T-helper 1 cell treated with Interleukin-12 subunit alpha and Interleukin-12 subunit beta and Interleukin-4 antibody, amounts not matched to agents 30 μg/mL and 1 μg/mL, for 36 hours (primary cell): ENCODE measurements at regions not wholly inside any gene's neighbourhood (a gene's known extent, or its start where the extent isn't known, plus 50 kb on each side); places are given as distances from the start of the nearest gene placed in this dataset.

Experiments
- H3K27ac Mint-ChIP-seq: one replicate; pipeline ENCODE4 v1.8.0; 2021; ENCODE audit warnings: mild to moderate bottlenecking, mixed read lengths
- H3K27me3 Mint-ChIP-seq: one replicate; pipeline ENCODE4 v1.8.0; 2021; ENCODE audit warnings: low read depth, mixed read lengths
- H3K36me3 Mint-ChIP-seq: one replicate; pipeline ENCODE4 v1.8.0; 2021; ENCODE audit warnings: low read depth, mixed read lengths
- H3K4me1 Mint-ChIP-seq: one replicate; pipeline ENCODE4 v1.8.0; 2021; ENCODE audit warnings: low read depth, mixed read lengths
- H3K4me3 Mint-ChIP-seq: one replicate; pipeline ENCODE4 v1.8.0; 2021; ENCODE audit warnings: mild to moderate bottlenecking, moderate library complexity, mixed read lengths
- H3K9me3 Mint-ChIP-seq: one replicate; pipeline ENCODE4 v1.8.0; 2021; ENCODE audit warnings: mixed read lengths

DNA sequence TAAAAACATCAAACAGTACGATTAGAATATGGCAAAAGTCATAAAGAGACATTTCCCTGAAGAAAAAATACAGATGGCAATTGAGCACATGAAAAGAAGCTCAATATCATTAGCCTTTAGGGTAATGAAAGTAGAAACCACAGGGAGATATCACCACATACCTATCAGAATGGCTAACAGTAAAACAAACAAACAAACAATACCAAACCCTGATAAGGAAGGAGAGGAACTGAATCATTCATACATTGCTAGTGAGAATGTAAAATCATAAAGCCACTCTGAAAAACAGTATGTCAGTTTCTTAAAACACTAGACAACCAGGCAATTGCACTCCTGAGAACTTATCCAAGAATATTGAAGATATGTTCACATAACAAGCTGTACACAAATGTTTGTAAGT, 1342.5 kb upstream of the SLC10A2 start:
- Mint-ChIP-seq H3K4me3 (no peak overlapping the region), H3K9me3 (no peaks in the 10 kb centered on the region), H3K36me3 (no peaks in the 10 kb centered on the region), H3K4me1 (no peaks in the 10 kb centered on the region), H3K27me3 (no peaks in the 10 kb centered on the region), H3K27ac (no peak overlapping the region)

DNA sequence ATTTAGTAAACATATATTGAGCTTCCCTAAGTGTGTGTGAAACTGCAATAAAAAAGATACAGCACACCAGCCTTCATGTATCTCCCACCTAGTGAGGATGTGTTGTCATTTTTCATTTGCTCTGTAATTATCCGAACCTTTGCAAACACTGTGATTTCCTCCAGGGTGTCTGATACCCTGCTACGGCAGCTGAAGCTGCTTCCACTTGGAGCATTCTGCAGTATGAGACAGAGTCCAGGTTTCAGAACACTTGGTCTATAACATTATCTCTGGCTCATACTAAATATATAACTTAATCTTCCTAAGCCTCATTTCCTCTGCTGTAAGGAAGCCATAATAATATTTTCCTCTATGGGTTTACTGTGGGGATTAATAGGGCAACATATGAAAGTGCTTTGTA, 1338.1 kb upstream of the SLC10A2 start:
- Mint-ChIP-seq H3K36me3 (no peaks in the 10 kb centered on the region), H3K4me1 (no peaks in the 10 kb centered on the region), H3K27ac (no peak overlapping the region), H3K4me3 (no peak overlapping the region), H3K27me3 (no peaks in the 10 kb centered on the region), H3K9me3 (no peaks in the 10 kb centered on the region)

DNA sequence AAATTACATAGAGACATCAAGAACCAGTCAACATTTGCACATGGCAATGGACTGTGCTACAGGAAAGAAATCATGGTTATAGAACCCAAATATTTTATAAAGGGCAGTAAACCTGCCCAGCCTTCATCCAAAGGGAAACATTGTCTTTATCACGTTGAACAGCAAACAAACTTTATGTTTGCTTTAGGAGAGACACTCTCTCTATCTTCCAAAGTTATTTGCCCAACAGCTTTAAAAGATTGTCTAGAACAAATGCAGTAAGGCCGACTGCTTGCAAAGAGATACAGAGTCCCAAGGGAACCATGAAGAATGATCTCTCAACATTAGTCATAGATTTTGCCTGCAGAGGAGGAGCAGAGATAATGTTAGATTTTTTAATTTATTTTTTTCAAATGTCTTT, 1323.5 kb upstream of the SLC10A2 start:
- Mint-ChIP-seq H3K9me3 (peaks cover 7% of the 10 kb centered on the region), H3K36me3 (no peaks in the 10 kb centered on the region), H3K4me1 (no peaks in the 10 kb centered on the region), H3K27me3 (no peaks in the 10 kb centered on the region), H3K27ac (no peak overlapping the region), H3K4me3 (no peak overlapping the region)

DNA sequence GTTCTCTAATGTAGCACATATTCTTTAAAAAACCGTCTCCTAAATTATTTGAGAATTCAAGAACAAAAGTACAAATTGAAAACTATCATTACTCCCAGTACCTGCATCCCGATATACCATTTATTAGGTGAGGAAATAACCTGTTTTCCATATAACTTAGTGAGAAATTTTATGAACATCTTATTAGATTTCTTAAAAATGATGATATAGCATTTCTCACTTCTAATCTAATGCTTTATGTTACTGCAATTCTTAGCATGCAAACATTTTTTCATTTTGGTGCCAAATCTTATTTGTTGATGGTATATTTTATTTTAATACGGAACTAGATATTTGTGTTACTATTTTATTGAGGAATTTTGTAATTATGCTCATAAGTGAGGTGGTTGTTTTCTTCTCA, 1321.3 kb upstream of the SLC10A2 start:
- Mint-ChIP-seq H3K27me3 (no peaks in the 10 kb centered on the region), H3K4me3 (no peak overlapping the region), H3K4me1 (no peaks in the 10 kb centered on the region), H3K36me3 (no peaks in the 10 kb centered on the region), H3K27ac (no peak overlapping the region), H3K9me3 (peaks cover 7% of the 10 kb centered on the region)

DNA sequence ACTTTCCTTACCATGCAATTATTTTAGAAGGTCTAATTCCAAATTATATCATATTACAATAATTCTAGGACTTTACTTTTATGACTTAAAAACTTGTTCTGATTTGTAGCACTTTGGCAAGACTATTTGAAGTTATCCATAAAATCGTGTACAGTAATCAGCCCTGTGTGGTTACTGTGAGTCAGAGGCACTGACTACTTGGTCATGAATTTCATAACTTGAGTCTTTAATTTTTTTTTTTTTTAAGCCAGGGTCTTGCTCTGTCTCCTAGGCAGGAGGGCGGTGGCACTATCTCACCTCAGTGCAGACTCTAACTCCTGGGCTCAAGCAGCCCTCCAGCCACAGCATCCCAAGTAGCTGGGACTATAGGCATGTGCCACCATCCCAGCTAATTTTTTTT, 1319.2 kb upstream of the SLC10A2 start:
- no peak overlapping the region for H3K4me3 Mint-ChIP-seq
- no peaks in the 10 kb centered on the region for H3K27me3 Mint-ChIP-seq
- no peak overlapping the region for H3K27ac Mint-ChIP-seq
- H3K36me3 Mint-ChIP-seq = no peaks in the 10 kb centered on the region
- no peaks in the 10 kb centered on the region for H3K4me1 Mint-ChIP-seq
- peaks cover 3% of the 10 kb centered on the region for H3K9me3 Mint-ChIP-seq

DNA sequence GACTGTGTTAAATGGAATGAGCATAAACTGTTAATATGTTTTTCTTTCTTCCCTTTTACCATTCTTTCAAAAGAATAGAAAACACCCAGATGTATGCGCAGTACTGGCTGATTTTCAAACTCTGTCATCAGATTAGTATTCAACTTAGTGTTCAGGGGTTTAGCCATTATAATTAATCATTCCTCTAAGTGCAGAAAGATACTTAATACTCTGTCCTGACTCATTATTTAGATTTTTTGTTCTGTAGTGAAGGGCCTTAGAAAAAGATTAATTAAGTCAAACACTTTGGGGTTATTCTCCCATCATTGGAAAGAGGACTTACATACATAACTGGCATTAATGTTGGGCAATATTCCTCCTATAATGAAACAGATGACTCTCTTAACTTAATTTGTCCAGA, 1316.7 kb upstream of the SLC10A2 start:
- H3K36me3 Mint-ChIP-seq = no peaks in the 10 kb centered on the region
- H3K27ac Mint-ChIP-seq = no peak overlapping the region
- no peaks in the 10 kb centered on the region for H3K27me3 Mint-ChIP-seq
- no peaks in the 10 kb centered on the region for H3K9me3 Mint-ChIP-seq
- H3K4me1 Mint-ChIP-seq = no peaks in the 10 kb centered on the region
- H3K4me3 Mint-ChIP-seq = no peak overlapping the region

DNA sequence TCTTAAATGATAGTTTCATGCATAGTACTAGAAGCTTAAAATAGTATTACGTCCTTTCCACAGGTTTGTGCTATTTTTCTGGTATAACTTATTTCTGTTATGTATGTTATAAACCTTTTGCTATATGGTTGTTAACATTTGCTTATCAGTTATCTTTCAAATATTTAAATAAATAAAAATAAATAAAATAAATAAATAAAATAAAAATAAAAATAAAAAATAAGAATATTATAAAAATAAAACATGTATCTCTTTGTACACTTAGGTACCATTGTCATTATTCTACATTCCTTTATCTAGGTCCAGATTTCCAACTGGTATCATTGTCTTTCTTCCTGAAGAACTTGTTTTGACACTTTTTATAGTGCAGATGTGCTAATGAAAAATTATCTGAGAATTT, 1310.4 kb upstream of the SLC10A2 start:
- no peaks in the 10 kb centered on the region for H3K9me3 Mint-ChIP-seq
- no peaks in the 10 kb centered on the region for H3K4me1 Mint-ChIP-seq
- no peak overlapping the region for H3K27ac Mint-ChIP-seq
- no peaks in the 10 kb centered on the region for H3K27me3 Mint-ChIP-seq
- H3K4me3 Mint-ChIP-seq = no peak overlapping the region
- no peaks in the 10 kb centered on the region for H3K36me3 Mint-ChIP-seq

DNA sequence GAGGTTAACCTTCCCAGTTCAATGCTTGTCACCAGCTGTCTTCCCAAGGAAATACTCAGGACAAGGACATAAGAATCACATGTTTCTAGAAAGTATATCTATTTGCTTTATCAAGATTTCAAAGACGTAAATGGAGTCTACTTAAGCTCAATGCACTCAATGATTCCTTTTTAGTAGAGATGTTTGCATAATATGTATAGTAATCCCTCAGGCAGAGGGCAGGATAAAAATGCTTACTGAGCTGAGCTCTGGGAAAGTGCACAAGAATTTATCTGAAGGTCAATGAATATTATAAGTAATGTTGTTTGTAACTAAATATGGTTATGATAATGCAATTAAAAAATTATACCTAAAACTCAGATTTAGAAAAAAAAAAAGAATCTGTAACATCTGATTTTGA, 1309.4 kb upstream of the SLC10A2 start:
- no peaks in the 10 kb centered on the region for H3K9me3 Mint-ChIP-seq
- H3K27ac Mint-ChIP-seq = no peak overlapping the region
- H3K4me3 Mint-ChIP-seq = no peak overlapping the region
- no peaks in the 10 kb centered on the region for H3K27me3 Mint-ChIP-seq
- H3K4me1 Mint-ChIP-seq = no peaks in the 10 kb centered on the region
- H3K36me3 Mint-ChIP-seq = no peaks in the 10 kb centered on the region

DNA sequence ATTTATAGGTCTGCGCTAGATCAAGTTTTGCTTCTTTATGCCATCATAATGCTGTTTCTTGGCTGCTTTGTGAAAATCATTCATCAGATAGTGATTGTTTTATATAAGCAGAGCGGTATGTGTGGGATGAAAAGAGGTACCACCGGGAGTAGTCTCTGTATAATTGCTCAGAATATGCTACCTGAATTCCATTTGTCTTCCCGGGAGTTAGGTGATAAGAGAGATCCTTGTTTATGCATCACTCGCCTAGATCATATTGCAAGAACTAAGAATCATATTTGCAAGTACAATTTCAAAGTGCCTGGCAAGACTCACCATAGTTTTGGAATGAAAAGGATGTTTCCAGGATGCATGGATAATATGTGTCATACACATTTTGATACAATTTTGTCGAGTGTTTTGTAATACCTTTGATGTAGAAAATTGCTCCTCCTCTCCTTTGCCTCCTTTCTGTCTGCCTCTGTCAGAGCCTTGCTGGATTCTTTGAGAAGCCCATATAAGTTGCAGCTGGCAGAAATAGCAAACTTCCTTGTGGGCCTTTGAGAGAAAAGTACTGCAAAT, 1306.0 kb upstream of the SLC10A2 start:
- no peaks in the 10 kb centered on the region for H3K36me3 Mint-ChIP-seq
- H3K4me3 Mint-ChIP-seq = no peak overlapping the region
- no peaks in the 10 kb centered on the region for H3K9me3 Mint-ChIP-seq
- H3K4me1 Mint-ChIP-seq = no peaks in the 10 kb centered on the region
- H3K27me3 Mint-ChIP-seq = no peaks in the 10 kb centered on the region
- H3K27ac Mint-ChIP-seq = no peak overlapping the region

DNA sequence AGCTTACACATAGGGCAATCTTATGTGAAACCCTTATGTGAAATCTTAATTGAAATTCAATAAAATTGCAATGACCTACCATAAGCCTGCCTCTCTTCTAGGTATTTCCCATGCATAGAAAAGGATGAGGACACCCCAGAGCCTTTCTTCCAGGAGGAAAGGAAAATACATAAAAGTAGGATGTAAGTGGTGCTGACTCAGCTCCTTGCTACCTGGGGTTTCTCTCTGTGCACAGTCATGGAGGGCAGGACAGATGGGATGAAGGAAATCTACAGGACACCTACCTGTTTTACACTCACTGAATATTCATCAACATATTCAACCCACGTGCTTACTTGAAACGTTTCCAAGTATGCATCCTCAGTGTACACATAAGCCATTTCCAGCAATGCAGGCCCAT, 1299.2 kb upstream of the SLC10A2 start:
- H3K27ac Mint-ChIP-seq = no peak overlapping the region
- no peak overlapping the region for H3K4me3 Mint-ChIP-seq
- H3K36me3 Mint-ChIP-seq = no peaks in the 10 kb centered on the region
- H3K4me1 Mint-ChIP-seq = no peaks in the 10 kb centered on the region
- no peaks in the 10 kb centered on the region for H3K9me3 Mint-ChIP-seq
- H3K27me3 Mint-ChIP-seq = no peaks in the 10 kb centered on the region

GRCh38 chr13:104357672-104358354, 1291.6 kb upstream of the SLC10A2 start:
- H3K4me1 Mint-ChIP-seq = no peaks in the 10 kb centered on the region
- no peaks in the 10 kb centered on the region for H3K36me3 Mint-ChIP-seq
- no peak overlapping the region for H3K27ac Mint-ChIP-seq
- no peak overlapping the region for H3K4me3 Mint-ChIP-seq
- H3K9me3 Mint-ChIP-seq = peaks cover 8% of the 10 kb centered on the region
- H3K27me3 Mint-ChIP-seq = no peaks in the 10 kb centered on the region

DNA sequence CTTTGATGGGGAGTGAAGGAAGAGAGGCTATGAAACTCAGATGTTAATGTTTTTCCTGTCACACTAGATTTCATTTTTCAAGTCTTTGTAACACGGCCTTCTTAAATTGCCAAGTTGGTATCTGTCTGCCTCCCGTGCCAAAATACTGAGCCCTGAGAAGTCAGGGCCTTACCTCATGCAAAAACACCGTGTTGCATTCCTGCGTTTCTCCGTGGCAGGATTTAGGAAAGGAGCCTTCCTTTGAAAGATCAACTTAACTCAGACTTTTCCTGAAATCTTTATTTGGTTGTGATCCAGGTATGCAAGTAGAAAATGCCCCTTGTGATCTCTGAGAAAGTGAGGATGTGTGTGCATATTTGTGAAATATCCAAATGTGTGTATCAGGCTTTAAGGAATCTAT, 1291.0 kb upstream of the SLC10A2 start:
- Mint-ChIP-seq H3K27ac (no peak overlapping the region), H3K36me3 (no peaks in the 10 kb centered on the region), H3K4me1 (no peaks in the 10 kb centered on the region), H3K27me3 (no peaks in the 10 kb centered on the region), H3K9me3 (peaks cover 8% of the 10 kb centered on the region), H3K4me3 (no peak overlapping the region)

GRCh38 chr13:104355041-104355670, 1288.9 kb upstream of the SLC10A2 start:
- Mint-ChIP-seq H3K36me3 (no peaks in the 10 kb centered on the region), H3K4me3 (no peak overlapping the region), H3K9me3 (peaks cover 16% of the 10 kb centered on the region), H3K27me3 (no peaks in the 10 kb centered on the region), H3K4me1 (no peaks in the 10 kb centered on the region), H3K27ac (no peak overlapping the region)

DNA sequence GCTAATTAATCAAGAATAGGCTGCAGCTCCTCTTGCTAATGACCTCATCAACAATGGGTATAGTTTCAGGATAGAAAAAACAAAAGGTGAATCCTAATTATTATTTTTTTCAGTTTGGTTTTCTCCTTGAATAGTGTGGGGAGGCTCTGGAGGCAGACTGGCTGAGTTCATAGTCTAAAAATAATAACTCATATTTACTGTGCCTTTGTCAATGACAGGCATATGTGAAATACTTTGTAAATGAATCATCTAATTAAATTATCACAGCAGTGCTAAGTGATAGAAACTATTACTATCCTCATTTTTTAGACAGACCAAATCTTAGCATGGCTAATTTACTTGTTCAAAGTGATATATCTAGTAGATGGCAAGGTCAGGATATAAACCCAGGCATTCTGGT, 1261.0 kb upstream of the SLC10A2 start:
- H3K9me3 Mint-ChIP-seq = peaks cover 5% of the 10 kb centered on the region
- H3K27ac Mint-ChIP-seq = no peak overlapping the region
- H3K27me3 Mint-ChIP-seq = no peaks in the 10 kb centered on the region
- no peaks in the 10 kb centered on the region for H3K4me1 Mint-ChIP-seq
- H3K36me3 Mint-ChIP-seq = no peaks in the 10 kb centered on the region
- H3K4me3 Mint-ChIP-seq = no peak overlapping the region

DNA sequence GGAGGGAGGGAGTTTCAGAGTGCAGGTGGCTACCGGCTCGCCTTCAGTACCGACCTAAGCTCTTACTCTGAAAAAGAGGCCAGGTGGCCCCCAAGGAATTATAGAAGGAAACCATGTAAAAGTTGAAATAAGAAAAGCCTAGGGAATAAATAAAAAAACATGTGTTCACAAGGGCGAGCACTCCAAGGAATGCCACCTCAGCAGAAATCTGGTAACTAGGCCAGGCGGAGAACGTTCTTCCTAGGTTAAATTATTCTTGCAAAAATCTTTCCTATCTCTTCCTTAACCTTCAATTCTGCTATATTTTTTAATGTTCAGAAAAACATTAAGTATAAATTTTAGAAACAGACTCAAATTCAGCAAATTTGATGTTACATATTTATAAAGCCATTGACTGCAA, 1260.3 kb upstream of the SLC10A2 start:
- Mint-ChIP-seq H3K27me3 (no peaks in the 10 kb centered on the region), H3K4me3 (no peak overlapping the region), H3K36me3 (no peaks in the 10 kb centered on the region), H3K27ac (no peak overlapping the region), H3K4me1 (no peaks in the 10 kb centered on the region), H3K9me3 (peaks cover 2% of the 10 kb centered on the region)
